Panc1 (cell line): ENCODE measurements at regions not wholly inside any gene's neighbourhood (a gene's known extent, or its start where the extent isn't known, plus 50 kb on each side); places are given as distances from the start of the nearest gene placed in this dataset.

Experiments
- ATAC-seq: fragments of 200-7000 bp; cut with Tn5 transposase; 2 replicates; pipeline ENCODE4 v1.9.1; 2020; ENCODE audit warnings: mild to moderate bottlenecking, moderate library complexity
- BruUV-seq: library from RNA; stranded (reverse); fragments of 400-500 nt; replicated peaks from 2 replicates; lab custom pipeline; 2021; lab: Mats Ljungman, UMichigan
- CTCF ChIA-PET: fragments of 300-600 bp; sonication (Branson Sonifier 250); formaldehyde crosslinking; loops from one replicate; lab custom pipeline; 2022; ENCODE audit warnings: antibody characterized with exemption; lab: Charles Lee
- POLR2A ChIA-PET: fragments of 300-600 bp; sonication (Branson Sonifier 250); formaldehyde crosslinking; loops from one replicate; lab custom pipeline; 2022; ENCODE audit warnings: antibody characterized with exemption; lab: Charles Lee
- DNase-seq: peaks from one replicate; pipeline ENCODE4 v3.0.0-alpha.2; 2010; ENCODE audit warnings: low read depth, low spot score
- H3K27ac ChIP-seq: 2 replicates; pipeline ENCODE4 v1.5.1; 2011; ENCODE audit warnings: mild to moderate bottlenecking, low read length, inconsistent platforms
- H3K27me3 ChIP-seq: fragments of 200-500 bp; sonication (Bioruptor generic); 2 replicates; pipeline ENCODE4 v1.6.0; 2014; ENCODE audit warnings: low read length, inconsistent platforms; ENCODE audit not compliant: control insufficient read depth, insufficient read depth
- H3K36me3 ChIP-seq: fragments of 200-500 bp; sonication (Bioruptor generic); 2 replicates; pipeline ENCODE4 v1.5.1; 2014; ENCODE audit warnings: inconsistent platforms, mild to moderate bottlenecking, low read length, moderate library complexity; ENCODE audit not compliant: control insufficient read depth, insufficient read depth
- H3K4me1 ChIP-seq: 2 replicates; pipeline ENCODE4 v1.5.1; 2011; ENCODE audit warnings: inconsistent platforms, mild to moderate bottlenecking, low read length, moderate library complexity; ENCODE audit not compliant: control insufficient read depth, insufficient read depth
- H3K4me3 ChIP-seq, 2 experiments: 2 replicates each; pipeline ENCODE4 v1.5.1; 2011 to 2012; ENCODE audit warnings: low read depth in 2 of 2, low read length in 2 of 2, mild to moderate bottlenecking in 2 of 2, inconsistent platforms in 1 of 2, moderate library complexity in 1 of 2
- H3K9me3 ChIP-seq: fragments of 200-500 bp; sonication (Bioruptor generic); 2 replicates; pipeline ENCODE4 v1.5.1; 2014; ENCODE audit warnings: low read depth, mild to moderate bottlenecking, inconsistent platforms, low read length, moderate library complexity; ENCODE audit not compliant: control insufficient read depth, insufficient read depth
- POLR2AphosphoS5 ChIP-seq: IDR thresholded peaks from 2 replicates; pipeline ENCODE4 v1.6.1; 2012; ENCODE audit warnings: mild to moderate bottlenecking, low read depth, low read length, moderate library complexity
- REST ChIP-seq, 2 experiments: IDR thresholded peaks; 2 replicates each; pipeline ENCODE4 v1.6.1; 2011 to 2012; ENCODE audit warnings: low read depth in 2 of 2, control low read depth in 1 of 2, low read length in 1 of 2, mild to moderate bottlenecking in 1 of 2, moderate library complexity in 1 of 2; ENCODE audit not compliant: insufficient read depth in 1 of 2
- SIN3A ChIP-seq: IDR thresholded peaks from 2 replicates; pipeline ENCODE4 v1.6.1; 2012; ENCODE audit warnings: low read depth, mild to moderate bottlenecking, low read length, moderate library complexity, borderline replicate concordance; ENCODE audit not compliant: insufficient read depth
- TCF7L2 ChIP-seq: IDR thresholded peaks from 2 replicates; pipeline ENCODE4 v1.6.1; 2011; ENCODE audit warnings: mild to moderate bottlenecking, low read depth, low read length, inconsistent platforms
- in situ Hi-C: cut with HindIII; loops from 2 replicates; pipeline ENCODE4 v1.10.0; 2016; ENCODE audit warnings: low sequenced_read_pairs, low pct_unique_long_range_greater_than_20kb
- intact Hi-C: fragments of 100-400 bp; cut with micrococcal nuclease; formaldehyde crosslinking; loops from one replicate; pipeline ENCODE4 v1.10.0; 2022; ENCODE audit not compliant: unreplicated experiment
- TF ChIP-seq, protein P1 (sequence below): fragments of 450-650 bp; IDR thresholded peaks from 2 replicates; pipeline ENCODE4 v1.5.1; 2017; ENCODE audit warnings: mild to moderate bottlenecking

GRCh38 chr13:91228108-91228507 is 119.4 kb upstream of the MIR17HG start:
- ChIA-PET CTCF (no interaction called here), POLR2A (no interaction called here)
- Histone ChIP-seq H3K4me1 (no peaks in the 10 kb centered on the region), H3K27ac (no peak overlapping the region), H3K9me3 (no peaks in the 10 kb centered on the region), H3K4me3 (no peak overlapping the region), H3K27me3 (no peaks in the 10 kb centered on the region), H3K36me3 (no peaks in the 10 kb centered on the region)
- in situ Hi-C loops (no loop called here), intact Hi-C loops (no loop called here)
- DNase-seq (no peak), ATAC-seq (no peak)
- TF ChIP-seq SIN3A = no peak
- TF ChIP-seq POLR2AphosphoS5 = no peak
- TF ChIP-seq TCF7L2 = no peak
- TF ChIP-seq, protein P1, sequence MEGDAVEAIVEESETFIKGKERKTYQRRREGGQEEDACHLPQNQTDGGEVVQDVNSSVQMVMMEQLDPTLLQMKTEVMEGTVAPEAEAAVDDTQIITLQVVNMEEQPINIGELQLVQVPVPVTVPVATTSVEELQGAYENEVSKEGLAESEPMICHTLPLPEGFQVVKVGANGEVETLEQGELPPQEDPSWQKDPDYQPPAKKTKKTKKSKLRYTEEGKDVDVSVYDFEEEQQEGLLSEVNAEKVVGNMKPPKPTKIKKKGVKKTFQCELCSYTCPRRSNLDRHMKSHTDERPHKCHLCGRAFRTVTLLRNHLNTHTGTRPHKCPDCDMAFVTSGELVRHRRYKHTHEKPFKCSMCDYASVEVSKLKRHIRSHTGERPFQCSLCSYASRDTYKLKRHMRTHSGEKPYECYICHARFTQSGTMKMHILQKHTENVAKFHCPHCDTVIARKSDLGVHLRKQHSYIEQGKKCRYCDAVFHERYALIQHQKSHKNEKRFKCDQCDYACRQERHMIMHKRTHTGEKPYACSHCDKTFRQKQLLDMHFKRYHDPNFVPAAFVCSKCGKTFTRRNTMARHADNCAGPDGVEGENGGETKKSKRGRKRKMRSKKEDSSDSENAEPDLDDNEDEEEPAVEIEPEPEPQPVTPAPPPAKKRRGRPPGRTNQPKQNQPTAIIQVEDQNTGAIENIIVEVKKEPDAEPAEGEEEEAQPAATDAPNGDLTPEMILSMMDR = no peak
- no peak for TF ChIP-seq REST (IDR thresholded peaks at IDR 0.05; ENCODE audit: insufficient read depth in 1 of 2, low read depth in 2 of 2, low read length in 1 of 2)
- BruUV-seq = no TSS peak

- no peaks in the 10 kb centered on the region for H3K27me3 ChIP-seq
- BruUV-seq = no TSS peak
- no peak for ATAC-seq
- DNase-seq = no peak
- intact Hi-C loops = no loop called here
- H3K9me3 ChIP-seq = no peaks in the 10 kb centered on the region
- CTCF ChIA-PET = interaction anchor here (0.7 kb wide), 1 partner anchor 47 kb away, joined by 3 read pairs; no protein-coding TSS in a partner anchor
- in situ Hi-C loops = no loop called here
- no peaks in the 10 kb centered on the region for H3K4me1 ChIP-seq
- no peaks in the 10 kb centered on the region for H3K36me3 ChIP-seq
- TF ChIP-seq POLR2AphosphoS5 (no peak), REST (IDR thresholded peaks at IDR 0.05; ENCODE audit: insufficient read depth in 1 of 2, low read depth in 2 of 2, low read length in 1 of 2) (no peak), TCF7L2 (no peak), SIN3A (no peak)
- TF ChIP-seq, protein P1 = no peak
- H3K4me3 ChIP-seq = no peak overlapping the region
- POLR2A ChIA-PET = no interaction called here
- H3K27ac ChIP-seq = no peak overlapping the region
These were observed 118.5 kb upstream of the MIR17HG start for GRCh38 chr13:91228940-91229339.
